Smooth muscle cell (in vitro differentiated cells): ENCODE measurements at regions not wholly inside any gene's neighbourhood (a gene's known extent, or its start where the extent isn't known, plus 50 kb on each side); places are given as distances from the start of the nearest gene placed in this dataset.

Experiments used
- DNase-seq: peaks from one replicate; lab custom pipeline; 2025; ENCODE audit not compliant: unreplicated experiment; lab: John Stamatoyannopoulos, UW
- H2AFZ ChIP-seq: fragments of 200-600 bp; sonication (generic); 2 replicates; pipeline ENCODE4 v1.6.0; 2016; ENCODE audit warnings: antibody characterized with exemption, low read depth, mild to moderate bottlenecking
- H3F3A ChIP-seq: fragments of 200-600 bp; sonication (generic); 2 replicates; pipeline ENCODE4 v1.6.0; 2017; ENCODE audit warnings: antibody characterized with exemption, low read depth
- H3K27ac ChIP-seq: fragments of 200-600 bp; sonication (generic); 2 replicates; pipeline ENCODE4 v1.5.1; 2016; ENCODE audit warnings: low read depth, mild to moderate bottlenecking
- H3K27me3 ChIP-seq: fragments of 200-600 bp; sonication (generic); 2 replicates; pipeline ENCODE4 v1.6.1; 2016; ENCODE audit warnings: low read depth, mild to moderate bottlenecking
- H3K36me3 ChIP-seq: fragments of 200-600 bp; sonication (generic); 2 replicates; pipeline ENCODE4 v1.5.1; 2016; ENCODE audit warnings: low read depth
- H3K4me1 ChIP-seq: fragments of 200-600 bp; sonication (generic); 2 replicates; pipeline ENCODE4 v1.5.1; 2016; ENCODE audit warnings: low read depth
- H3K4me2 ChIP-seq: fragments of 200-600 bp; sonication (generic); 2 replicates; pipeline ENCODE4 v1.6.0; 2016; ENCODE audit warnings: mild to moderate bottlenecking
- H3K4me3 ChIP-seq: fragments of 200-600 bp; sonication (generic); 2 replicates; pipeline ENCODE4 v1.5.1; 2016; ENCODE audit warnings: mild to moderate bottlenecking
- H3K79me2 ChIP-seq: fragments of 200-600 bp; sonication (generic); 2 replicates; pipeline ENCODE4 v1.6.0; 2016; ENCODE audit warnings: low read depth, mild to moderate bottlenecking
- H3K9ac ChIP-seq: fragments of 200-600 bp; sonication (generic); 2 replicates; pipeline ENCODE4 v1.6.0; 2016; ENCODE audit warnings: low read depth
- H3K9me3 ChIP-seq: fragments of 200-600 bp; sonication (generic); replicated peaks from 2 replicates; pipeline ENCODE4 v1.5.1; 2016; ENCODE audit warnings: low read depth
- H4K20me1 ChIP-seq: fragments of 200-600 bp; sonication (generic); 2 replicates; pipeline ENCODE4 v1.6.0; 2016; ENCODE audit warnings: low read depth
- WGBS: methylation state at CpG from one replicate; pipeline ENCODE4 v1.1.7; 2016; ENCODE audit warnings: low lambda C conversion rate; 5-methylcytosine and 5-hydroxymethylcytosine counted together
- TF ChIP-seq, protein P1 (sequence below): fragments of 200-600 bp; sonication (generic); IDR thresholded peaks from 2 replicates; pipeline ENCODE4 v1.5.1; 2017; ENCODE audit warnings: borderline replicate concordance, mild to moderate bottlenecking, antibody characterized with exemption; ENCODE audit not compliant: insufficient read depth, poor library complexity, severe bottlenecking

DNA sequence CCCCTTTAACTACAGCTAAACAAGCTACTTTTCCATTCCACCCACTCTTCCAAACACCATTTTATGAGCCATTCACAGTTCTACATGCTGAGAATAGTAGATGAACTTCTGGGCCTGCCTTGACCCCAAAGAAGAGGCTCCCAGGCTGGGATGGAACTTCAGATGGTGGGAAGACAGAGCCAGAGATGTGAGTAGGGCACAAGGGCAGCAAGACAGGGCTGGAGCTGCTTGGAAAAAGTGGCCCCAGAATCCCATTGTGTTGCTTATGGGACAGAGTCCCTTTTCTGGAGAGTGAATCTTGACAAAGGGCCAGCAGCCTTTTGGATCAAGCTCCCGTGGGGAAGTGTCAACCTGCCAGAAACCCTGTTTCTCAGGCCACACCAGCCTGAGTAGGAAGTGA is 516.5 kb upstream of the PPP2R3A start:
- Histone ChIP-seq H3K27ac (no peak overlapping the region), H3K27me3 (no peaks in the 10 kb centered on the region), H3K9me3 (no peaks in the 10 kb centered on the region), H3K79me2 (no peaks in the 10 kb centered on the region), H2AFZ (no peak overlapping the region), H3K4me3 (no peak overlapping the region), H3K4me2 (no peak overlapping the region), H3K4me1 (no peaks in the 10 kb centered on the region), H4K20me1 (no peaks in the 10 kb centered on the region), H3K9ac (no peak overlapping the region), H3F3A (no peaks in the 10 kb centered on the region), H3K36me3 (no peaks in the 10 kb centered on the region)
- TF ChIP-seq, protein P1, sequence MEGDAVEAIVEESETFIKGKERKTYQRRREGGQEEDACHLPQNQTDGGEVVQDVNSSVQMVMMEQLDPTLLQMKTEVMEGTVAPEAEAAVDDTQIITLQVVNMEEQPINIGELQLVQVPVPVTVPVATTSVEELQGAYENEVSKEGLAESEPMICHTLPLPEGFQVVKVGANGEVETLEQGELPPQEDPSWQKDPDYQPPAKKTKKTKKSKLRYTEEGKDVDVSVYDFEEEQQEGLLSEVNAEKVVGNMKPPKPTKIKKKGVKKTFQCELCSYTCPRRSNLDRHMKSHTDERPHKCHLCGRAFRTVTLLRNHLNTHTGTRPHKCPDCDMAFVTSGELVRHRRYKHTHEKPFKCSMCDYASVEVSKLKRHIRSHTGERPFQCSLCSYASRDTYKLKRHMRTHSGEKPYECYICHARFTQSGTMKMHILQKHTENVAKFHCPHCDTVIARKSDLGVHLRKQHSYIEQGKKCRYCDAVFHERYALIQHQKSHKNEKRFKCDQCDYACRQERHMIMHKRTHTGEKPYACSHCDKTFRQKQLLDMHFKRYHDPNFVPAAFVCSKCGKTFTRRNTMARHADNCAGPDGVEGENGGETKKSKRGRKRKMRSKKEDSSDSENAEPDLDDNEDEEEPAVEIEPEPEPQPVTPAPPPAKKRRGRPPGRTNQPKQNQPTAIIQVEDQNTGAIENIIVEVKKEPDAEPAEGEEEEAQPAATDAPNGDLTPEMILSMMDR, result no peak
- WGBS, result 90% methylated on average over 1 of the region's 1 CpG
- no peak for DNase-seq

DNA sequence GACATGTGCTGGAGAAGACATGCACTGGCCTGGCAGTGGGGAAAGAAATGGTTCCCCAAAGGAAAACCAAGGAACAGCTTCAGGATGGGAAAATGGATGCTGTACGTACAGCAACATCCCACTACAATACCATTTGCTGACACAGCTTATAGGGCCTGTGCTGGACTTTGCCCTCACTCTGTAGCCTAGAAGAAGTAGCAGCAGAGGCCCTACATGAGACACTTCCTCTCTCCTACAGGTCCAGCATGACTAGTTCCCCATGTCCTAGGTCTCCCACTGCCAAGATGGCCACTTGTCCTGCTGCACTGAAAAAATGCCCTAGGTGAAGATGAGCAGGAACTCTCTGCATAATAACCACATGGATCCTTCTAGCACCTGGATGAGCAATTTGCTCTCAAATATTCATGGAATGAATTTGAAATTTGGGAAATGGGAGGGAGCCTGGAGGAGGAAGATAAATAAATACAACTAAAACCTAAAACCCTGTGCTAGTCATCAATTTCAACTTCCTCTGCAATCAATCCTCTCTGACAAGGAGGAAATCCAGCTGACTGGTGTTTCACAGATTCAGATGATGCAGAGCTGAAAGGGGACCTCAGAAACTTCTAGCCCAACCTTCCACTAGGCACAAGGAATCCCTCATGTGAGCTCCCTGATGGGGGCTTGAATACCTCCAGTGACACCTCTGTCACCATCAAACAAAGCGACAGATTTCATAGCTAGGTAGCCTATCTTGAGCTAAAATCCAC is 514.3 kb upstream of the PPP2R3A start:
- H2AFZ ChIP-seq, result no peak overlapping the region
- no peaks in the 10 kb centered on the region for H4K20me1 ChIP-seq
- no peak overlapping the region for H3K27ac ChIP-seq
- H3K27me3 ChIP-seq, result no peaks in the 10 kb centered on the region
- TF ChIP-seq, protein P1, result no peak
- H3K36me3 ChIP-seq, result no peaks in the 10 kb centered on the region
- H3K4me1 ChIP-seq, result no peaks in the 10 kb centered on the region
- no peak for DNase-seq
- H3K79me2 ChIP-seq, result no peaks in the 10 kb centered on the region
- no peak overlapping the region for H3K4me3 ChIP-seq
- no peaks in the 10 kb centered on the region for H3K9me3 ChIP-seq
- no peaks in the 10 kb centered on the region for H3F3A ChIP-seq
- WGBS, result 98% methylated on average over 2 of the region's 2 CpGs
- H3K9ac ChIP-seq, result no peak overlapping the region
- H3K4me2 ChIP-seq, result no peak overlapping the region

DNA sequence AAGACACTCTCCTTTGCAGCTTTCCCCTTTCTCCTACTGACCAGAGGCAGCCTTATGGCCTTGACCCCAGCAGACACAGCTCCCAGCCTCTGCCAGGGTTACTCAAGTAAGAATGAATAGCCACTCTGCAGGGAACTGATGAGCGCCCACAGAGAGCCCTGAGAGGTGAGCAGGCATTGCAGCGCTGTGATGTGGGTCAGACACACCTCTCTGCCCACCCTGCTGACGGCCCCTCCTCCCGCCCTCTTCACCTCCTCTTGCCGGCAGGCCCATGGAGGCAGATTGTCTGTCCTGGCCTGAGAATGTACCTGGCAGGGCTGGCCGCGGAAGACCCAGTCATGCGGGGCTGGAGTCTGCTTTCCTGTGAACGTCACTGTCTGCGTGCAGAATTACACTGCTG is 512.6 kb upstream of the PPP2R3A start:
- H3K9me3 ChIP-seq, result no peaks in the 10 kb centered on the region
- TF ChIP-seq, protein P1, result no peak
- H3K4me3 ChIP-seq, result no peak overlapping the region
- no peaks in the 10 kb centered on the region for H3K4me1 ChIP-seq
- DNase-seq, result no peak
- no peak overlapping the region for H3K4me2 ChIP-seq
- no peaks in the 10 kb centered on the region for H3K27me3 ChIP-seq
- H3K27ac ChIP-seq, result no peak overlapping the region
- no peaks in the 10 kb centered on the region for H3K79me2 ChIP-seq
- no peak overlapping the region for H2AFZ ChIP-seq
- WGBS, result 70% methylated on average over 10 of the region's 10 CpGs
- H3K36me3 ChIP-seq, result no peaks in the 10 kb centered on the region
- H3K9ac ChIP-seq, result no peak overlapping the region
- H4K20me1 ChIP-seq, result no peaks in the 10 kb centered on the region
- no peaks in the 10 kb centered on the region for H3F3A ChIP-seq

DNA sequence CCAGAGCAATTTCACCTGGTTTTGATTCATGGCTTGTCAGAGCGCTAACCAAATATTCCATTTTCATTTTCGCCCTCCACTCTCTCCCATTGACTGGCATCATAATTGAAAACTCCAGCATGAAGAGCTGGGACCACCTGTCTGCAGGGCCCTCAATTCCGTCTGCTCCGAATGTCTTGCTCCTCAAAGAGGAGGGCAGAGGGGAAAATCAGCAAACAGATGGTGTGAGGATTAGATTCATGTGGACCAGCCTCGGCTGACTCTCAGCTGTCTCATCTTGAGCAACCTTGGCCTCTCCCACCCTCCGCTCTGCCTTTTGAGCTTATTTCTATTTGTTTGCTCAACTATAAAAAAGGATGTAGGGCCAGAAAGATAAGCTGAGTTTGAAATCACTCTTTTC is 512.2 kb upstream of the PPP2R3A start:
- no peaks in the 10 kb centered on the region for H3F3A ChIP-seq
- H3K4me1 ChIP-seq, result no peaks in the 10 kb centered on the region
- H3K27ac ChIP-seq, result no peak overlapping the region
- TF ChIP-seq, protein P1, result no peak
- H3K4me3 ChIP-seq, result no peak overlapping the region
- WGBS, result 88% methylated on average over 6 of the region's 6 CpGs
- no peak overlapping the region for H3K4me2 ChIP-seq
- H3K9ac ChIP-seq, result no peak overlapping the region
- H4K20me1 ChIP-seq, result no peaks in the 10 kb centered on the region
- no peaks in the 10 kb centered on the region for H3K36me3 ChIP-seq
- no peaks in the 10 kb centered on the region for H3K79me2 ChIP-seq
- H2AFZ ChIP-seq, result no peak overlapping the region
- no peaks in the 10 kb centered on the region for H3K27me3 ChIP-seq
- no peaks in the 10 kb centered on the region for H3K9me3 ChIP-seq
- no peak for DNase-seq
